GM23338 (cell line): ENCODE measurements at regions not wholly inside any gene's neighbourhood (a gene's known extent, or its start where the extent isn't known, plus 50 kb on each side); places are given as distances from the start of the nearest gene placed in this dataset.

Experiments
- ATAC-seq: fragments of 200-7000 bp; cut with Tn5 transposase; 3 replicates; pipeline ENCODE4 v1.9.1; 2020
- DNase-seq: peaks from one replicate; pipeline ENCODE4 v3.0.0-alpha.2; 2015; ENCODE audit warnings: low spot score
- H2AFZ ChIP-seq: fragments of 200-600 bp; sonication (generic); 2 replicates; pipeline ENCODE4 v1.8.0; 2016; ENCODE audit warnings: antibody characterized with exemption, mild to moderate bottlenecking, moderate library complexity
- H3F3A ChIP-seq: fragments of 200-600 bp; sonication (generic); replicated peaks from 2 replicates; pipeline ENCODE4 v1.8.0; 2017; ENCODE audit warnings: antibody characterized with exemption, mixed run types, low read depth
- H3K27ac ChIP-seq: fragments of 200-600 bp; sonication (generic); 2 replicates; pipeline ENCODE4 v1.6.1; 2016; ENCODE audit warnings: low read depth
- H3K27me3 ChIP-seq: fragments of 200-600 bp; sonication (generic); 2 replicates; pipeline ENCODE4 v1.8.0; 2016; ENCODE audit warnings: mild to moderate bottlenecking, mixed run types, moderate library complexity; ENCODE audit not compliant: insufficient read depth
- H3K36me3 ChIP-seq: fragments of 200-600 bp; sonication (generic); 2 replicates; pipeline ENCODE4 v1.8.0; 2016; ENCODE audit warnings: mild to moderate bottlenecking; ENCODE audit not compliant: insufficient read depth
- H3K4me1 ChIP-seq: fragments of 200-600 bp; sonication (generic); 2 replicates; pipeline ENCODE4 v1.8.0; 2016; ENCODE audit warnings: mild to moderate bottlenecking, moderate library complexity; ENCODE audit not compliant: insufficient read depth
- H3K4me2 ChIP-seq: fragments of 200-600 bp; sonication (generic); 2 replicates; pipeline ENCODE4 v1.7.1; 2017; ENCODE audit warnings: mixed run types
- H3K4me3 ChIP-seq: fragments of 200-600 bp; sonication (generic); 2 replicates; pipeline ENCODE4 v1.6.1; 2016; ENCODE audit warnings: mixed run types
- H3K79me2 ChIP-seq: fragments of 200-600 bp; sonication (generic); replicated peaks from 2 replicates; pipeline ENCODE4 v1.8.0; 2017; ENCODE audit warnings: mild to moderate bottlenecking; ENCODE audit not compliant: insufficient read depth
- H3K9me2 ChIP-seq: fragments of 200-600 bp; sonication (generic); 2 replicates; pipeline ENCODE4 v1.8.0; 2017; ENCODE audit not compliant: insufficient read depth
- H4K20me1 ChIP-seq: fragments of 200-600 bp; sonication (generic); replicated peaks from 2 replicates; pipeline ENCODE4 v1.8.0; 2017; ENCODE audit warnings: mild to moderate bottlenecking; ENCODE audit not compliant: insufficient read depth
- H3K27ac Mint-ChIP-seq: 2 replicates; pipeline ENCODE4 v1.8.0; 2020; ENCODE audit warnings: inconsistent platforms, mild to moderate bottlenecking, moderate library complexity, mixed read lengths
- H3K27me3 Mint-ChIP-seq: 3 replicates; pipeline ENCODE4 v1.8.0; 2022; ENCODE audit warnings: low read depth, mild to moderate bottlenecking, moderate library complexity, mixed read lengths, inconsistent platforms; ENCODE audit not compliant: insufficient read depth, poor library complexity
- H3K36me3 Mint-ChIP-seq: 3 replicates; pipeline ENCODE4 v1.8.0; 2021; ENCODE audit warnings: low read depth, mild to moderate bottlenecking, inconsistent platforms, moderate library complexity, mixed read lengths
- H3K4me1 Mint-ChIP-seq: 3 replicates; pipeline ENCODE4 v1.8.0; 2020; ENCODE audit warnings: mild to moderate bottlenecking, inconsistent platforms, mixed read lengths
- H3K4me3 Mint-ChIP-seq: 3 replicates; pipeline ENCODE4 v1.8.0; 2021; ENCODE audit warnings: moderate library complexity, mild to moderate bottlenecking, inconsistent platforms, mixed read lengths
- H3K9me3 Mint-ChIP-seq: 3 replicates; pipeline ENCODE4 v1.8.0; 2020; ENCODE audit warnings: moderate library complexity, mild to moderate bottlenecking, inconsistent platforms, mixed read lengths
- CREB1 ChIP-seq: fragments of 250-450 bp; sonication (Bioruptor Pico); IDR thresholded peaks from 2 replicates; pipeline ENCODE4 v1.5.0; 2020; ENCODE audit warnings: low read depth, mild to moderate bottlenecking, moderate library complexity
- ETS1 ChIP-seq: IDR thresholded peaks from 2 replicates; pipeline ENCODE4 v1.6.1; 2016; ENCODE audit warnings: antibody characterized with exemption
- EZH2phosphoT487 ChIP-seq: fragments of 200-600 bp; sonication (generic); IDR thresholded peaks from one replicate; pipeline ENCODE4 v1.8.1; 2018; ENCODE audit warnings: antibody characterized with exemption; ENCODE audit not compliant: unreplicated experiment
- JUNB ChIP-seq: IDR thresholded peaks from one replicate; pipeline ENCODE4 v1.6.1; 2016; ENCODE audit warnings: antibody characterized with exemption; ENCODE audit not compliant: unreplicated experiment
- POLR2AphosphoS5 ChIP-seq: IDR thresholded peaks from 2 replicates; pipeline ENCODE4 v1.6.1; 2016; ENCODE audit warnings: antibody characterized with exemption, low read depth
- REST ChIP-seq: IDR thresholded peaks from one replicate; pipeline ENCODE4 v1.6.1; 2018; ENCODE audit warnings: antibody characterized with exemption; ENCODE audit not compliant: unreplicated experiment
- STAT1 ChIP-seq: IDR thresholded peaks from one replicate; pipeline ENCODE4 v1.6.1; 2016; ENCODE audit warnings: antibody characterized with exemption; ENCODE audit not compliant: unreplicated experiment
- ZNF114 ChIP-seq: fragments of 250-450 bp; sonication (Bioruptor Pico); IDR thresholded peaks from 2 replicates; pipeline ENCODE4 v1.5.0; 2020; ENCODE audit warnings: mild to moderate bottlenecking, moderate library complexity
- ZNF331 ChIP-seq: fragments of 250-450 bp; sonication (Bioruptor Pico); IDR thresholded peaks from 2 replicates; pipeline ENCODE4 v1.5.0; 2020; ENCODE audit warnings: low read depth, mild to moderate bottlenecking, moderate library complexity
- ZNF462 ChIP-seq: fragments of 250-450 bp; sonication (Bioruptor Pico); IDR thresholded peaks from 2 replicates; pipeline ENCODE4 v1.5.0; 2020; ENCODE audit warnings: mild to moderate bottlenecking, moderate library complexity

GRCh38 chr13:54607421-54607820 is 1578.8 kb downstream of the OLFM4 start (continued):
- TF ChIP-seq ZNF462 (CRISPR knock-in tag) = no peak
- TF ChIP-seq EZH2phosphoT487 = no peak
- TF ChIP-seq ZNF331 (CRISPR knock-in tag) = no peak
- no peak for TF ChIP-seq ETS1
- TF ChIP-seq STAT1 = no peak

- Histone ChIP-seq H3K36me3 (no peaks in the 10 kb centered on the region), H3K27me3 (no peaks in the 10 kb centered on the region), H3K4me1 (0 out of 2 replicates have a peak, but pooled peaks cover 6% of the 10 kb centered on the region), H3K4me3 (no peak overlapping the region), H4K20me1 (no peaks in the 10 kb centered on the region), H2AFZ (no peak overlapping the region), H3K27ac (no peak overlapping the region), H3K79me2 (no peaks in the 10 kb centered on the region), H3K9me2 (no peaks in the 10 kb centered on the region), H3F3A (no peaks in the 10 kb centered on the region), H3K4me2 (no peak overlapping the region)
- Mint-ChIP-seq H3K4me3 (no peak overlapping the region), H3K4me1 (peaks cover 3% of the 10 kb centered on the region; the same call in 2 of the 3 replicates), H3K9me3 (no peaks in the 10 kb centered on the region), H3K36me3 (no peaks in the 10 kb centered on the region), H3K27ac (no peak overlapping the region), H3K27me3 (peaks cover 2% of the 10 kb centered on the region)
- DNase-seq = peak; percentile 24
- ATAC-seq = peak; percentile 42
- no peak for TF ChIP-seq JUNB
- TF ChIP-seq STAT1 = no peak
- TF ChIP-seq EZH2phosphoT487 = no peak
- no peak for TF ChIP-seq ETS1
- TF ChIP-seq POLR2AphosphoS5 = no peak
- no peak for TF ChIP-seq ZNF114 (CRISPR knock-in tag)
- no peak for TF ChIP-seq CREB1 (CRISPR knock-in tag)
- no peak for TF ChIP-seq REST
Observed at GRCh38 chr13:54611390-54611789, 1582.8 kb downstream of the OLFM4 start.
